Glutamatergic neuron (in vitro differentiated cells): ENCODE measurements at regions not wholly inside any gene's neighbourhood (a gene's known extent, or its start where the extent isn't known, plus 50 kb on each side); places are given as distances from the start of the nearest gene placed in this dataset.
"Not testable (repeated sequence)": the region's sequence is repeated elsewhere in the genome, so short reads cannot be mapped to it uniquely, and the experiment has no call there.

Source experiments
- DNase-seq: peaks from one replicate; pipeline ENCODE4 v3.0.0; 2022
- H3K27ac Mint-ChIP-seq: one replicate; pipeline ENCODE4 v1.8.0; 2020; ENCODE audit warnings: mild to moderate bottlenecking, mixed read lengths, inconsistent platforms; ENCODE audit not compliant: unreplicated experiment
- H3K27me3 Mint-ChIP-seq: one replicate; pipeline ENCODE4 v1.8.0; 2020; ENCODE audit warnings: mild to moderate bottlenecking, moderate library complexity, mixed read lengths, inconsistent platforms; ENCODE audit not compliant: unreplicated experiment
- H3K36me3 Mint-ChIP-seq: one replicate; pipeline ENCODE4 v1.8.0; 2020; ENCODE audit warnings: mild to moderate bottlenecking, mixed read lengths, inconsistent platforms; ENCODE audit not compliant: unreplicated experiment
- H3K4me1 Mint-ChIP-seq: one replicate; pipeline ENCODE4 v1.8.0; 2020; ENCODE audit warnings: mild to moderate bottlenecking, low read depth, mixed read lengths, inconsistent platforms; ENCODE audit not compliant: unreplicated experiment
- H3K4me3 Mint-ChIP-seq: one replicate; pipeline ENCODE4 v1.8.0; 2020; ENCODE audit warnings: mild to moderate bottlenecking, mixed read lengths, inconsistent platforms; ENCODE audit not compliant: unreplicated experiment
- H3K9me3 Mint-ChIP-seq: one replicate; pipeline ENCODE4 v1.8.0; 2020; ENCODE audit warnings: mild to moderate bottlenecking, moderate library complexity, mixed read lengths, inconsistent platforms; ENCODE audit not compliant: unreplicated experiment
- TF ChIP-seq, protein P1 (sequence below): fragments of 200-600 bp; sonication (generic); IDR thresholded peaks from one replicate; pipeline ENCODE4 v1.5.0; 2021; ENCODE audit not compliant: partially characterized antibody, unreplicated experiment

- no peak for DNase-seq
- TF ChIP-seq, protein P1, sequence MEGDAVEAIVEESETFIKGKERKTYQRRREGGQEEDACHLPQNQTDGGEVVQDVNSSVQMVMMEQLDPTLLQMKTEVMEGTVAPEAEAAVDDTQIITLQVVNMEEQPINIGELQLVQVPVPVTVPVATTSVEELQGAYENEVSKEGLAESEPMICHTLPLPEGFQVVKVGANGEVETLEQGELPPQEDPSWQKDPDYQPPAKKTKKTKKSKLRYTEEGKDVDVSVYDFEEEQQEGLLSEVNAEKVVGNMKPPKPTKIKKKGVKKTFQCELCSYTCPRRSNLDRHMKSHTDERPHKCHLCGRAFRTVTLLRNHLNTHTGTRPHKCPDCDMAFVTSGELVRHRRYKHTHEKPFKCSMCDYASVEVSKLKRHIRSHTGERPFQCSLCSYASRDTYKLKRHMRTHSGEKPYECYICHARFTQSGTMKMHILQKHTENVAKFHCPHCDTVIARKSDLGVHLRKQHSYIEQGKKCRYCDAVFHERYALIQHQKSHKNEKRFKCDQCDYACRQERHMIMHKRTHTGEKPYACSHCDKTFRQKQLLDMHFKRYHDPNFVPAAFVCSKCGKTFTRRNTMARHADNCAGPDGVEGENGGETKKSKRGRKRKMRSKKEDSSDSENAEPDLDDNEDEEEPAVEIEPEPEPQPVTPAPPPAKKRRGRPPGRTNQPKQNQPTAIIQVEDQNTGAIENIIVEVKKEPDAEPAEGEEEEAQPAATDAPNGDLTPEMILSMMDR, result no peak
- Mint-ChIP-seq H3K36me3 (no peaks in the 10 kb centered on the region), H3K27me3 (peaks cover 1% of the 10 kb centered on the region), H3K4me3 (no peak overlapping the region), H3K4me1 (no peaks in the 10 kb centered on the region), H3K27ac (no peak overlapping the region), H3K9me3 (no peaks in the 10 kb centered on the region)
Measured at GRCh38 chrX:33908074-33908473, 224.0 kb downstream of the FAM47A start.

GRCh38 chrX:33906971-33907370 is 225.1 kb downstream of the FAM47A start:
- no peak for DNase-seq
- Mint-ChIP-seq H3K9me3 (no peaks in the 10 kb centered on the region), H3K27ac (no peak overlapping the region), H3K27me3 (peaks cover 1% of the 10 kb centered on the region), H3K4me3 (no peak overlapping the region), H3K4me1 (no peaks in the 10 kb centered on the region), H3K36me3 (no peaks in the 10 kb centered on the region)
- TF ChIP-seq, protein P1, result no peak

DNA sequence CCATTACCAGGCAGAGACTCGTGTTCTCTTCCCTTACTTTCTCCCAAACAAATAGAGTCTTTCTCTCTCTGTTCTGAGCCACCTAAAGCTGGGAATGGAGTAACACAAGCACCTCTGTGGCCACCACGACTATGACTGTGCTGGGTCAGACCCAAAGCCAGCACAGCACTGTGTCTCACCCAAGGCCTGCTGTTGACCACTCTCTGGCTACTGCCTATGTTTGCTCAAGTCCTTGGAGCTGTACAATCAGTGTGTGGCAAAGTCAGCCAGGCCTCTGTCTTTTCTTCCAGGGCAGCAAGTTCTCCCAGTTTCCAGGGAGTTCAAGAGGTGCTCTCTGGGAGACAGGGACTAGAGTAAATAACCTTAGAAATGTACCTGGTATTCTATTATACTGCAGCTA is 239.4 kb downstream of the FAM47A start:
- Mint-ChIP-seq H3K4me3 (no peak overlapping the region), H3K36me3 (no peaks in the 10 kb centered on the region), H3K4me1 (no peaks in the 10 kb centered on the region), H3K27me3 (no peaks in the 10 kb centered on the region), H3K27ac (no peak overlapping the region), H3K9me3 (no peaks in the 10 kb centered on the region)
- TF ChIP-seq, protein P1, result no peak
- no peak for DNase-seq

DNA sequence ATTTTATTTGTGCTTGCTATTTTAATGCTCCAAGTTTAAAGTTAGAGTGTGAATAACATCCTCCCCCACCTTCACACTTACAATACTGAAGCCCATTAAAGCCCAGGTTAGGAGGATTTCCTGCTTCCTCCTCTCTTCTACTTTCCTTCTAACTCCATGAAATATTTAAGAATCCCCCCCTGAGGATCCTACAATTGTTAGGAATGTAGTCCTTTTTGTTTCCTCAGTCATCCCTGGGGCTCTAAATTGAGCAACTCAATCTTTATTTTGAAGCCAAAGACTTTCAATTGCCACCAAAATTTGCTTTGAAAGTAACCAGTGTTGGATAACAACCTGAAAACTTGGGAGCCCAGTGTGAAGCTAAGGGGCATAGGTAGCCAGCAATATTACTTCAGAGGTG is 276.9 kb downstream of the FAM47A start:
- H3K4me3 Mint-ChIP-seq, result no peak overlapping the region
- TF ChIP-seq, protein P1, result no peak
- H3K4me1 Mint-ChIP-seq, result no peaks in the 10 kb centered on the region
- no peaks in the 10 kb centered on the region for H3K27me3 Mint-ChIP-seq
- no peaks in the 10 kb centered on the region for H3K36me3 Mint-ChIP-seq
- H3K27ac Mint-ChIP-seq, result no peak overlapping the region
- no peaks in the 10 kb centered on the region for H3K9me3 Mint-ChIP-seq
- no peak for DNase-seq

DNA sequence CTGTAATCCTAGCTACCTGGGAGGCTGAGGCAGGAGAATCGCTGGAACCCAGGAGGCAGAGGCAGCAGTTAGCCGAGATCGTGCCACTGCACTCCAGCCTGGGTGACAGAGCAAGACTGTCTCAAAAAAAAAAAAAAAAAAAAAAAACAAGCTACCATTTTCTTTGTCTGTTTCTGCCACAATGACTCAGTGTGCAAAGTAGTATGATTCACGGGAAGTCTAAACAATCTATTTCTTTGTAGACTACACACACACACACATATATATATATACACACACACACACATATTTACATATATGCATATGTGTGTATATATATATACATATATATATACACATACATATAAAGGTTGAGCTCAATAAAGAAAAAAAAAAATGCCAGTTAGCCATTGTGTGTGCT is 280.0 kb downstream of the FAM47A start:
- H3K27ac Mint-ChIP-seq, H3K4me1 Mint-ChIP-seq, H3K4me3 Mint-ChIP-seq, DNase-seq, H3K27me3 Mint-ChIP-seq, H3K36me3 Mint-ChIP-seq, H3K9me3 Mint-ChIP-seq: not testable (repeated sequence)

DNA sequence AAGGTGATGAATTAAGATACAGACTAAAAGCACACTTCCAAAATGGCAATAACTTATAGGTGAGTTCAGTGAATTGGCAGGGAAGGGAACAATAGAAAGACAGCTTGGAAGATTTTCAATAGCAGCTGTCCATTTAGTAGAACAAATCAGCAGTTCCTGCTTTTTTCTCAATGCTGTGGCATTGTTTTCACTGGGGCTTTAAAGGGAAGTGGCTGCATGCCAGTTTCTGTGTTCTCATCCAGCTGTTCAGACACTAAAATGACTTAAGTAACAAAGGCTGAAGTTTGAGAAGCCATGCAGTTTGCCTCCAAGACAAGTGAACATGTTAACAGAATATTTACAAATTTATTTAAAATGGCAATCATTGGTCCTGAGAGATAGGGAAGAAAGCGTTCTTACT is 291.9 kb downstream of the FAM47A start:
- TF ChIP-seq, protein P1, result no peak
- Mint-ChIP-seq H3K36me3 (no peaks in the 10 kb centered on the region), H3K27me3 (no peaks in the 10 kb centered on the region)

More for the DNA sequence above, 291.9 kb downstream of the FAM47A start:
- Mint-ChIP-seq H3K27ac (no peak overlapping the region), H3K4me1 (no peaks in the 10 kb centered on the region), H3K4me3 (no peak overlapping the region), H3K9me3 (no peaks in the 10 kb centered on the region)
- no peak for DNase-seq
